NCI-H69 (cell line): ENCODE measurements at regions not wholly inside any gene's neighbourhood (a gene's known extent, or its start where the extent isn't known, plus 50 kb on each side); places are given as distances from the start of the nearest gene placed in this dataset.
"Not testable (repeated sequence)": the region's sequence is repeated elsewhere in the genome, so short reads cannot be mapped to it uniquely, and the experiment has no call there.

Source experiments
- DNase-seq: peaks from one replicate; lab custom pipeline; 2025; lab: John Stamatoyannopoulos, UW

DNA sequence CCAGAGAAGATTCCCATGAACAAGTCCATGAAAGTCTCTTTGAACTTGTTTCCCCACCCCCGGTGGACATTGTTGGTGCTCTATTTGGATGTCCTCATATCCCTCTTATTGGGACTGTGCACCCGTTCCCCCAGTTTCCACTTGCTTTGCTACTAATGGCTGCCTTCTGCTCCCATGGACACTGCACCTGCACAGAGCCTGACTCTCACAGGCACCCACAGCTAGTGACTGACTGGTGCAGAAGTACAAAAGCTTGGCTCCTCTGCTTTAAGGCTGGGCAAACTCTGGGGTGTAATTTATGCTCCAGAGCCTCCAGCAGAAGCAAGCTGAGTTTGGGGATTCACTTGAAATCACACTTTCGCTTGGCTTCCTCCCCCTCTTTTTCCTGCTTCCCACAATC is 239.9 kb upstream of the BTBD3 start:
- DNase-seq, result peak; percentile 16

DNA sequence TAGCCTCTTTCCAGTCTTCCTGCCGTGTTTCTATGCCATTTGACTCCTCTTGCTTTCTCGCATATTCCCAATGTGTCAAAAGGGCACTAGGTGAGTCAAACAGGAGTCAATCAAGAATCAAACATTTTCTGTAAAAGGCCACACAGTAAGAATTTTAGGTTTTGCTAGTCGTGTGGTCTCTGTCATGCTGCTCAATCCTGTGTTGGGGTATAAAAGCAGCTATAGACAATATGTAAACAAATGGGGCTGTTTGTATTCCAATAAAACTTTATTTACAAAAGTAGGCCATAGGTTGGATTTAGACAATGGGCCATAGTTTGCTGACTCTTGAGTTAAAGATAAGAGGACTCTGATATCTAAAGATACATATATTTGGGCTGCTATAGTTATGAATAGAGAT is 235.4 kb upstream of the BTBD3 start:
- peak; percentile 61 for DNase-seq

- no peak for DNase-seq
Measured at GRCh38 chr20:11686195-11686594, 231.5 kb upstream of the BTBD3 start.

DNA sequence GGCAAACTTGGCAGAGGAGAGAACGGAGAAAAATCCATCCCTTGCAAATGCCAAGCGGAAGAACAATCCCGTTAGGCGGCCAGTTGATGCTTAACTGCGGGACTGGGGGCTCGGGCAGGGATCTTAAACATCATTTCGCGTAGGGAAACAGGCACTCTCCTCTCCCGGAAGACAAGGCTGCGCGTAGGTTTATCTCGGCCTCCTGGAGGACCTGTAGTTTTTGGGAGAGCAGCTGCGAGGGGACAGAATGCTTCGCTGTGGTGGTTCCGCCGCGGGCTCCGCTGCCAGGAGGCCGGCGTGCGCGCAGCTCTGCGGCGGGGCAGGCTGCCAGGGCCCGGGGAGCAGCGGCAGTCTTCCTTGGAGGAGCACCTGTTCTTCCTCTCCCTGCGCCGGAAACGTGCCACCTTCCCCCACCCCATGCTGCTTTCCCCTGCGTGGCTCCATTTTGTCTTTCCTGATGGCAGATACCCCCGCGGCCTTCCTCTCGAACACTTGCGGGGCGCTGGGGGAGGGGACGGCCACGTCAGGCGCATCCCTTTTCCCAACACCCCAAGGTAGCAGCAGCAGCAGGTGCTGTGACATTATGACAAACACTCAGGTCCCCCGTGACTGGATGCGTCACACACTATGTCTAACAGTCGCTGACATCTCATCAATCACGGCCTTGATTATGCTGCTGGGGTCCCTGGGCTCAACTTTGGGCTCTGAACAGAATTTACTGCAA is 230.7 kb upstream of the BTBD3 start:
- DNase-seq, result peak; percentile 91

DNA sequence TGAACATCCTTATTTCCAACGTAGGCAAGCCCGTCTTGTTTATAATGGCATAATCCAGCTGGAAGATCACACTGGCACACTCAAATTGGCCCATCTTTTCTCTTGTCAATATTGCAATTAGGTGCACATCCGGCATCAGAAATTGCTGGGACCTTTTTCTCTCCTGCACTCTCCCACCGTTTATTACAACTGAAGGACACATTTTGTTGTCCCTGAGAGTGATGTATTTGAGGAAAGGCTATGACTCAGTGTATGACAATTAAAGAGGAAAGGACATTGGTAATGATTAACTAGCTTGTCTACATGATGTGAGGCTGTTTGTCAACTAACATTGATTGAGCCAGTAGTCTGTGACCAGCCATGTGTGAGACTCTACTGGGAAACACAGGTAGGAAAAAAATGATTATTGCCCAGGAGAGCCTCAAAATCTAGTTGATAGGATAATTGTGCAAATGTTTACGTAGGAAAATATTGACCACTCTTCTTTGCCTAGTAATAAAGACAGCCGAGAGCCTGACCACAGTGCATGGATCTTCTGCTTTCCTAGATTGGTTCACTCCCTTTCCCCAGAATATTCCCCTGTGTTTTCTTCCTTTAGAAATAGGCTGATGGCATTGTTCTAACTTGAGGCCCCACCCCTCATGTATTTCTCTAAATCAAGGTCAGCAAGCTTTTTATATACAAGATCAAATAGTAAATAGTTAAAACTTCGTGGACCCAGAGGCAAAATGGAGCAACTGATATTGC is 230.0 kb upstream of the BTBD3 start:
- DNase-seq, result peak; percentile 80

DNA sequence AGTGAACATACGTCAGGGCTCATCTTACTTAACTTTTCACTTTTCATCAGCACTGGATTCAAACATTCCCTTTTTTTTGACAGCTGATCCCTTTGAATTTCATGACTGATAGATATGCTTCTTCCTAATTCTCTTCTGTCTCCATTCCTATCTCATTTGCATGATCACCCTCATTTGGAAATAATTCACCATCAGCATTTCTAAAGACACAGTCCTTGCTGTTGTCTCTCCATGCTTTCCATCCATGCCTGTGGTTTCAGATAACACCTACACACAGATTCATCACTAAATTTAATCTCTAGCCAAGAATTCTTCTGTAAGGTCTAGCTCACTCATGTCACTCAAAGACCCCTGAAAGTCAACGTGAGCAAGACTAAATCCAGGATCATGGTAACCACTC is 228.4 kb upstream of the BTBD3 start:
- DNase-seq, result no peak

DNA sequence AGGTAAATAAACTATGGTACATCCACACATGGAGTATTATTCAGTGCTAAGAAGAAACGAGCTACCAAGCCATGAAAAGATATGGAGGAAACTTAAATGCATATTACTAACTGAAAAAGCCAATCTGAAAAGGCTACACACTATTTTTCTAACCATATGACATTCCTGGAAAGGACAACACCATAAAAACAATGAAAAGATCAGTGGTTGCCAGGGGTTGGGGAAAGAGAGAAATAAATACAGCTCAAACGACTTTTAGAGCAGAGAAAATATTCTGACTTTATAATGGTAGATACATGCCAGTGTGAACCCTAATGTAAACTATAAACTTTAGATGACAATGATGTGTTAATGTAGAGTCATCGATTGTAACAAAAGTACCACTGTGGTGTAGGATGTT is 225.9 kb upstream of the BTBD3 start:
- no peak for DNase-seq

GRCh38 chr20:11692567-11692966 is 225.1 kb upstream of the BTBD3 start:
- DNase-seq, result no peak

DNA sequence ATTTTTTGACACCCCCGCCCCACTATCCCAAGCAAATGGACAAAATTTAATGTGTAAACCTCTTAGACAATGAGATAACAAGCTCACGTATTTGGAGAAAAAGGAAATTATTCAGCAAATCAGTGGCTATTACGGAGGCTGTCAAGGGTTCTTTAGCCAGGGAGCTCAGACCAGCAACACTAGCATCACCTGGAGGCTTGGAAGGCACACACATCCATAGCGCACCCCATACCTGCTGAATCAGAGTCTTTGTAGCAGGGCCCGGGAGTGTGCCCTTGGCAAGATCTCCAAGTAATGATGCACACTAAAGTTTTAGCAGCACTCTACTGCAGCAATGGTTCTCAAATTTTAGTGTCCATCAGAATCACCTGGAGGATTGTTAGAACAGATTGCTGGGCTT is 223.2 kb upstream of the BTBD3 start:
- DNase-seq, result no peak

DNA sequence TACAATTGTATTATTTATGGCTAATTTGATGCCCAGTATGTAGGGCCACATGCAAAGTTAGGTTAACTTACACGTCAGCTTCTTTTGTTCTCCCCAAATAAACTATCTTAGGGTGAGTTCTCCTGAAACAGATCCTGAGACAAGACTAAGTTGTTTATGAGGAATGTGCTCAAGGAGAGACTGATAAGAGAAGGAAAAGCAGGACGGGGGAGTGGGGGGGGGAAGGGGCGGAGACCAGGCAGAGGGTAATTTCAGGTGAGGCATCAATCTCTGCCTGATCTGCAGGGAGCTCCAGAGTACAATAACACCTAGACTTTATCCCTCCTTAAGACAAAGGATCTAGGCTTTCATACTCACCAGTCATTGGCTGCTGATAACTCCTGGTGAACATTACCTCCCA is 220.6 kb upstream of the BTBD3 start:
- DNase-seq, result no peak

DNA sequence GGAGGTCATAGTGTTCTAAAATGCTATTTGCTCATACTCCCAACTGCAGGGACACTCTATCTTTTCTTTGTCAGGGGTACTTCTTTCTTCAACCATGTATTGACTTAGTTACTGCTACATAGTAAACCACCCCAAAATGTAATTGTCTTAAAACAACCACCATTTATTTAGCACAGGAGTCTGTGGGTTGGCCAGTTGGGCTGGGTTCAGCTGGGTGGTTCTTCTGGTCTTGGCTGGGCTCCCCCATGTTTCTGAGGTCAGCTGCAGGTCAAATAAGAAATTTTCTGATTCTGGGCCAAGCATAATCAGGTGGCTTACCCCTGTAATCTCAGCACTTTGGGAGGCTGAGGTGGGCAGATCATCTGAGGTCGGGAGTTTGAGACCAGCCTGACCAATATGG is 220.0 kb upstream of the BTBD3 start:
- no peak for DNase-seq

DNA sequence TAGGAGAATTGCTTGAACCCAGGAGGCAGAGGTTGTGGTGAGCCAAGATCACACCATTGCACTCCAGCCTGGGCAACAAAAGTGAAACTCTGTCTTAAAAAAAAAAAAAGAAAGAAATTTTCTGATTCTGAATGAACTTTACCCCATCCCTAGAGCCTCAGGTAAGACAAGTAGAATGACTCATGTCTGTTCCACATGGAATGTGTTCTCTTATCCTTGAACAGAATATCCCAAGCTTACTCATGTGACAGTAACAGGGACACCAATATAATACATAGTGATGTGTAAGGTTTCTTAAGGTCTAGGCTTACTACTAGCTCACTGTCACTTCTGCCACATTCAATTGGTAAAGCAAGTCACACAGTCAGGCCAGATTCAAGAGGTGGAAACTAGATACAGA is 219.6 kb upstream of the BTBD3 start:
- DNase-seq, result no peak

DNA sequence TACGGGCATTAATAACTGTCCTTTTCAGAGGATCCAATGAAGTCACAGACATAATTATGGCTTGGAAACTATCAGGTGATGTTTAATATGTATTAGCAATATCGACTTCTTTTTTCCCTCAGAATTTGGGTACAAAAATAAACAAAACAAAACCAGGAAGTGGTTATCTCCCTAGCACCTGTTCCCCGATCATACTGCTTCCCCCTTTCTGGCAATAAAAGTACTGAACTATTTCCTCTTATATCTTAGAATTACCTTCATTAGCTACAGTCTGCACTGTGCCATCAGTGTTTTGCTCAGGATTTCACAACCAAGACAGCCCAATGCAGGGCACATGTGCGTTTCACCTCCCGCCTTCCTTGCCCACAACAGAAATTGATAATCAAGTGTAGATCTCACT is 216.9 kb upstream of the BTBD3 start:
- DNase-seq, result no peak

DNA sequence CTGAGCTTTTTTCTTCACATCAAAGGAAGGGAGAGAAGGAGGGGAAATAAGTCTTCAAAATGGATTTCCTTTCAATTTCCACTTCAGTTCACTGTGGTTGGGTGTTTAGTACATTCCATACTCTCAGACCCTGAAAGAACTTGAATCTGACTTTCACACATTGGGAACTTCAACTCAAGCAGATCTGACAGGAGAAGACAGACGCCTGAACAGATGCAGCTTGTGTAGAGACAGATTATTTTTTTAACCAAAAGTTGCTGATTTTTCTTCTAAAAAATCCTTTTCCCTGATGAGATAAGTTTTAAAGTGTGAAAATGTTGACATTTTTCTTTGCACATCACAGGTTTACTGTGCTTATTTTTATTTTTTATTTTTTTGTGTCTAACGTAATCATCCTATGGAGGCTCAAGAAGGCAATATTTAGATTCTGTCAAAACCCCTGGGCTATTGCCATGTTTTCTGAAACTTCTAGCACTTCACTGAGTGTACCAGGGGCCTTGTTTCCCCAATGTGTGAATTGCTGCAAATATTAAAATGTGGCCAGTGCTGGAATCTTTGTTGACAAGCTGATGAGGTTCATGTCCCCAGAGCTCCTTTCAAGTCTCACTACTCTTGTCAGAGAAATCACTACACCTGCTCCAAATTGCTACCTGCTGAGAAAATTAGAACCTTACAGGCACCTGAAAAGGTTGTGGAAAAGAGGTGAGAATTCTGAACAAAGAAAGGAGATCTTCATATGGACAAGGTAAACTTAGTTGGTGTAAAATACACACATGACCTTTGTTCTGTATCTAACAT is 214.8 kb upstream of the BTBD3 start:
- peak; percentile 98 for DNase-seq

- no peak for DNase-seq
Measured at GRCh38 chr20:11705512-11705911, 212.2 kb upstream of the BTBD3 start.

DNA sequence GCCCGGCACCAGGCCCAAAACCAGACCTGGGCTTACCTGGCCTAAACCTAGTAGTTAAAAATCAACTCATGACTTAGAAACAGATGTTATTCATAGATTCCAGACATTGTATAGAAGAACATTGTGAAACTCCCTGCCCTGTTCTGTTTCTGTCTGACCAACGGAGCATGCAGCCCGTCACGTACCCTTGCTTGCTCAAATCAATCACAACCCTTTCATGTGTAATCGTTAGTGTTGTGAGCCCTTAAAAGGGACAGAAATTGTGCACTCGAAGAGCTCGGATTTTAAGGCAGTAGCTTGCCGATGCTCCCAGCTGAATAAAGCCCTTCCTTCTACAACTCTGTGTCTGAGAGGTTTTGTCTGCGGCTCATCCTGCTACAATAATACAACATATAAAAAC is 209.5 kb upstream of the BTBD3 start:
- DNase-seq, result not testable (repeated sequence)

DNA sequence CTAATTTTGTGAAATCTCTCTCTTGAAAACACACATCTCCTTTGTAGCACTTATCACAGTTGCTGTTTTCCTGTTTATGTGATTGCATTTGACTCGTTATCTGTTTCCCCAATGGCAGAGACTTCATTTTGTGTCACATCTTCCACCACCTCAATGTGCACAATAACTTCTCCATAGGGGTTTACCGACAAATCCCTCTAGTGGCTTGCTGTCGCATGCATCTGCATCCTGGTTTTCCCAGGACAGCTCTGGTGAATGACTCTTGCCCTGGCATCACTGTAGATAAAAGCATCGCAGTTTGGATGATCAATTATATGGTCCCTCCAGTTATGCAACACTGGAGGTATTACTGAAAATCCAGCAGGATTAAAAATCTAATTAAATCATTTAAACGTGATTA is 206.5 kb upstream of the BTBD3 start:
- DNase-seq, result no peak

GRCh38 chr20:11712639-11713160 is 205.0 kb upstream of the BTBD3 start:
- DNase-seq, result peak; percentile 58

DNA sequence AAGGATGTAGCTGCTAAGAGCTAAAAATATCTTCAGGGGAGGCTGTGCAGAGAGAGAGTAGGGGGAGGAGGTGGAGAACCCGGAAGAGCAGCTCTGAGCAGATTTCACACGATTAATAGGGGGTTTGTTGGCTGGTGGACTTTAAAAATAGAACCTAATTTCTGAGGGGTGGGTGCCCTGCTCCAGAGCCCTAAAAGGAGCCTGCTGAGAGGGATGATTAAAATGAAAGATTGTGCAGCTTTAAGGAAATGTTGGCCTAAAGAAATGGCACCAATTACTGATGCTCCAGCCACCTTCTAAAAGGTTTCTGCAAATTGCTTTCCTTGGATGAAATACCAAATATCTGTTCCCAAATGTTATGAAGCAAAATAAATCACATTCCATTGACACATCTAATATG is 202.8 kb upstream of the BTBD3 start:
- no peak for DNase-seq

GRCh38 chr20:11716239-11716944 is 201.3 kb upstream of the BTBD3 start:
- DNase-seq, result peak; percentile 88

- no peak for DNase-seq
Measured at GRCh38 chr20:11716945-11717248, 200.8 kb upstream of the BTBD3 start.

- DNase-seq, result no peak
Measured at GRCh38 chr20:11717562-11717961, 200.1 kb upstream of the BTBD3 start.
